OCI-LY3 (cell line): ENCODE measurements at regions not wholly inside any gene's neighbourhood (a gene's known extent, or its start where the extent isn't known, plus 50 kb on each side); places are given as distances from the start of the nearest gene placed in this dataset.
"Not testable (repeated sequence)": the region's sequence is repeated elsewhere in the genome, so short reads cannot be mapped to it uniquely, and the experiment has no call there.

ENCODE experiments used
- EZH2phosphoT487 ChIP-seq: fragments of 200-600 bp; shearing (Covaris generic); IDR thresholded peaks from 2 replicates; pipeline ENCODE4 v1.6.1; 2018; ENCODE audit warnings: antibody characterized with exemption, mixed run types, low read depth
- TF ChIP-seq, protein P1 (sequence below): fragments of 200-600, 300-600 bp; sonication (generic); IDR thresholded peaks from 2 replicates; pipeline ENCODE4 v1.5.1; 2014; ENCODE audit warnings: antibody characterized with exemption, low read length, low read depth

DNA sequence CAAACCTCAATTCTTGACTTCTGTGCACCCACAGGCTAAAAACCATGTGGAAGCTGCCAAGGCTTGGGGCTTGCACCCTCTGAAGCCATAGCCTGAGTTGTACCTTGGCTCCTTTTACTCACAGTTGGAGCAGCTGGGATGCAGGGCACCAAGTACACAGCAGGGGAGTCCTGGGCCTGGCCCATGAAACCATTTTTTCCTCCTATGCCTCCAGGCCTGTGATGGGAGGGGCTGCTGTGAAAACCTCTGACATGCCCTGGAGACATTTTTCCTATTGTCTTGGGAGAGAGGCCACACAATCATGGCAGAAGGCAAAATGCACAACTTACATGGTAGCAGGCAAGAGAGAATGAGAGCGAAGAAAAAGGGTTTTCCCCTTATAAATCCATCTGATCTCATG is 568.6 kb downstream of the SMARCA1 start:
- TF ChIP-seq EZH2phosphoT487: not testable (repeated sequence)
- TF ChIP-seq, protein P1, sequence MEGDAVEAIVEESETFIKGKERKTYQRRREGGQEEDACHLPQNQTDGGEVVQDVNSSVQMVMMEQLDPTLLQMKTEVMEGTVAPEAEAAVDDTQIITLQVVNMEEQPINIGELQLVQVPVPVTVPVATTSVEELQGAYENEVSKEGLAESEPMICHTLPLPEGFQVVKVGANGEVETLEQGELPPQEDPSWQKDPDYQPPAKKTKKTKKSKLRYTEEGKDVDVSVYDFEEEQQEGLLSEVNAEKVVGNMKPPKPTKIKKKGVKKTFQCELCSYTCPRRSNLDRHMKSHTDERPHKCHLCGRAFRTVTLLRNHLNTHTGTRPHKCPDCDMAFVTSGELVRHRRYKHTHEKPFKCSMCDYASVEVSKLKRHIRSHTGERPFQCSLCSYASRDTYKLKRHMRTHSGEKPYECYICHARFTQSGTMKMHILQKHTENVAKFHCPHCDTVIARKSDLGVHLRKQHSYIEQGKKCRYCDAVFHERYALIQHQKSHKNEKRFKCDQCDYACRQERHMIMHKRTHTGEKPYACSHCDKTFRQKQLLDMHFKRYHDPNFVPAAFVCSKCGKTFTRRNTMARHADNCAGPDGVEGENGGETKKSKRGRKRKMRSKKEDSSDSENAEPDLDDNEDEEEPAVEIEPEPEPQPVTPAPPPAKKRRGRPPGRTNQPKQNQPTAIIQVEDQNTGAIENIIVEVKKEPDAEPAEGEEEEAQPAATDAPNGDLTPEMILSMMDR: not testable (repeated sequence)
